Thyroid gland (tissue), 4 donors: ENCODE measurements at regions not wholly inside any gene's neighbourhood (a gene's known extent, or its start where the extent isn't known, plus 50 kb on each side); places are given as distances from the start of the nearest gene placed in this dataset.

Experiments used
- DNase-seq, 2 donors: peaks; one replicate each; pipeline ENCODE4 v3.0.0-alpha.2; 2019
- H3K27ac ChIP-seq, 3 donors: fragments of 200-600 bp; sonication (generic); 1 replicate in 2 of 3; 2 replicates in 1 of 3; pipeline ENCODE4 v1.5.1; 2016 to 2019; ENCODE audit warnings: mild to moderate bottlenecking in 1 of 3, moderate library complexity in 1 of 3
- H3K27me3 ChIP-seq: fragments of 200-600 bp; sonication (generic); one replicate; pipeline ENCODE4 v1.5.1; 2019
- H3K36me3 ChIP-seq, 2 donors: fragments of 200-600 bp; sonication (generic); one replicate each; pipeline ENCODE4 v1.5.1; 2016 to 2019
- H3K4me1 ChIP-seq, 2 donors: fragments of 200-600 bp; sonication (generic); one replicate each; pipeline ENCODE4 v1.5.1; 2017 to 2019
- H3K4me3 ChIP-seq, 3 donors: fragments of 200-600 bp; sonication (generic); replicated peaks in 1 of 3; 1 replicate in 2 of 3; 2 replicates in 1 of 3; pipeline ENCODE4 v1.5.1; 2016; ENCODE audit warnings: mild to moderate bottlenecking in 1 of 3
- H3K9me3 ChIP-seq: fragments of 200-600 bp; sonication (generic); one replicate; pipeline ENCODE4 v1.5.1; 2017
- POLR2A ChIP-seq, 2 donors: fragments of 450-650 bp; IDR thresholded peaks; one replicate each; pipeline ENCODE4 v1.6.1; 2017; ENCODE audit warnings: antibody characterized with exemption in 2 of 2, mild to moderate bottlenecking in 2 of 2, moderate library complexity in 1 of 2
- WGBS, 2 donors: methylation state at CpG; one replicate each; pipeline ENCODE4 v1.1.5; 2017; 5-methylcytosine and 5-hydroxymethylcytosine counted together
- intact Hi-C: fragments of 100-400 bp; cut with DNase I; formaldehyde crosslinking; loops from one replicate; pipeline ENCODE4 v1.15.1; 2023
- TF ChIP-seq, protein P1 (sequence below), 6 experiments: fragments of 200-600 bp in 3 of 6; fragments of 450-650 bp in 3 of 6; sonication (generic) in 3 of 6; IDR thresholded peaks; one replicate each; pipeline ENCODE4 v1.5.1; 2016 to 2019; ENCODE audit warnings: antibody characterized with exemption in 6 of 6, mild to moderate bottlenecking in 2 of 6, inconsistent platforms in 1 of 6, moderate library complexity in 1 of 6

GRCh38 chr9:103281126-103281525 is 286.0 kb downstream of the CYLC2 start:
- H3K36me3 ChIP-seq = no peaks in the 10 kb centered on the region
- H3K9me3 ChIP-seq = no peaks in the 10 kb centered on the region
- H3K27me3 ChIP-seq = no peaks in the 10 kb centered on the region
- intact Hi-C loops = no loop called here
- H3K4me1 ChIP-seq = no peaks in the 10 kb centered on the region
- 79% methylated on average over 2 of the region's 2 CpGs for WGBS, 2 donors
- TF ChIP-seq, protein P1, sequence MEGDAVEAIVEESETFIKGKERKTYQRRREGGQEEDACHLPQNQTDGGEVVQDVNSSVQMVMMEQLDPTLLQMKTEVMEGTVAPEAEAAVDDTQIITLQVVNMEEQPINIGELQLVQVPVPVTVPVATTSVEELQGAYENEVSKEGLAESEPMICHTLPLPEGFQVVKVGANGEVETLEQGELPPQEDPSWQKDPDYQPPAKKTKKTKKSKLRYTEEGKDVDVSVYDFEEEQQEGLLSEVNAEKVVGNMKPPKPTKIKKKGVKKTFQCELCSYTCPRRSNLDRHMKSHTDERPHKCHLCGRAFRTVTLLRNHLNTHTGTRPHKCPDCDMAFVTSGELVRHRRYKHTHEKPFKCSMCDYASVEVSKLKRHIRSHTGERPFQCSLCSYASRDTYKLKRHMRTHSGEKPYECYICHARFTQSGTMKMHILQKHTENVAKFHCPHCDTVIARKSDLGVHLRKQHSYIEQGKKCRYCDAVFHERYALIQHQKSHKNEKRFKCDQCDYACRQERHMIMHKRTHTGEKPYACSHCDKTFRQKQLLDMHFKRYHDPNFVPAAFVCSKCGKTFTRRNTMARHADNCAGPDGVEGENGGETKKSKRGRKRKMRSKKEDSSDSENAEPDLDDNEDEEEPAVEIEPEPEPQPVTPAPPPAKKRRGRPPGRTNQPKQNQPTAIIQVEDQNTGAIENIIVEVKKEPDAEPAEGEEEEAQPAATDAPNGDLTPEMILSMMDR (IDR thresholded peaks at IDR 0.05) = no peak
- TF ChIP-seq POLR2A (IDR thresholded peaks at IDR 0.05) = no peak
- DNase-seq = no peak
- H3K4me3 ChIP-seq = no peak overlapping the region
- H3K27ac ChIP-seq = no peak overlapping the region

- no peaks in the 10 kb centered on the region for H3K27me3 ChIP-seq
- no peaks in the 10 kb centered on the region for H3K36me3 ChIP-seq
- no peak for DNase-seq
- no peak for TF ChIP-seq POLR2A (IDR thresholded peaks at IDR 0.05)
- TF ChIP-seq, protein P1 (IDR thresholded peaks at IDR 0.05) = no peak
- H3K4me1 ChIP-seq = no peaks in the 10 kb centered on the region
- no peak overlapping the region for H3K27ac ChIP-seq
- no peaks in the 10 kb centered on the region for H3K9me3 ChIP-seq
- intact Hi-C loops = no loop called here
- H3K4me3 ChIP-seq = no peak overlapping the region
- WGBS, 2 donors = 87 to 93% methylated on average over 6 of the region's 6 CpGs
These were observed 292.2 kb downstream of the CYLC2 start for GRCh38 chr9:103287361-103287760.

DNA sequence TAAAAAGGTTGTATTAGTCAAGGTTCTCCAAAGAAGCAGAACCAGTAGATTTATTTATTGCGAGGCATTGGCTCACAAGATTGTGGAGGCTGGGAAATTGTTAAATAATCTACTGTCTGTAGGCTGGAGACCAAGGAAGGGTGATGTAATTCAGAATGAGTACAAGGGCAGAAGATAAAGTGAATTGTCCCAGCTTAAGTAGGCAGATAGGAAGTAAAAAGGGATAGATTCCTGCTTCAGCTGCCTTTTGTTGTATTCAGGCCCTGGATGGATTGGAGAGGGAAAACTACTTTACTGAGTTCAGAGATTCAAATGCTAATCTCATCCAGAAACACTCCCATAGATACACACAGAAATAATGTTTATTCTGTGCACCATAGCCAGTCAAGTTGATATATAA is 301.1 kb downstream of the CYLC2 start:
- no peaks in the 10 kb centered on the region for H3K9me3 ChIP-seq
- 91 to 98% methylated on average over 1 of the region's 1 CpG for WGBS, 2 donors
- intact Hi-C loops = no loop called here
- no peak for DNase-seq
- H3K27ac ChIP-seq = no peak overlapping the region
- H3K36me3 ChIP-seq = no peaks in the 10 kb centered on the region
- H3K4me1 ChIP-seq = no peaks in the 10 kb centered on the region
- no peak overlapping the region for H3K4me3 ChIP-seq
- TF ChIP-seq, protein P1 (IDR thresholded peaks at IDR 0.05) = no peak
- TF ChIP-seq POLR2A (IDR thresholded peaks at IDR 0.05) = no peak
- H3K27me3 ChIP-seq = no peaks in the 10 kb centered on the region

DNA sequence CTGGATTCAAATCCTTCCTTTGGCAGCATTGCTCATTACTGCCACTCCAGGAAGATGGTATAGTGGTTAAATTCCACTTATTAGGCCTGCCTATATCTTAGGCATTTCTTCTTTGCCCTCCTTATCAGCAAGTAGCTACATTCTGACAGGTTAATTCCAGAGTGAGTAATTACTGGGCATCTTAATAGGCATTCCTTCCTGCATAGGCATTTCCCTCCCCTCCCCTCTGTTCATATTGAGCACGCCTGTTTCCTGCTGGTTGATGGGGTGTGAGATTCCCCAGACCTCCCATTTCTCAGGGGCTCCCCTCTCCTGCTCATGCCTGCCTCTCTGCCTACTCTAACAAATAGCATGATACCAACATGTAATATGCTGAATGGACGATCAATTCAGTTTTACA is 305.9 kb downstream of the CYLC2 start:
- TF ChIP-seq, protein P1 (IDR thresholded peaks at IDR 0.05) = no peak
- TF ChIP-seq POLR2A (IDR thresholded peaks at IDR 0.05) = no peak

DNA sequence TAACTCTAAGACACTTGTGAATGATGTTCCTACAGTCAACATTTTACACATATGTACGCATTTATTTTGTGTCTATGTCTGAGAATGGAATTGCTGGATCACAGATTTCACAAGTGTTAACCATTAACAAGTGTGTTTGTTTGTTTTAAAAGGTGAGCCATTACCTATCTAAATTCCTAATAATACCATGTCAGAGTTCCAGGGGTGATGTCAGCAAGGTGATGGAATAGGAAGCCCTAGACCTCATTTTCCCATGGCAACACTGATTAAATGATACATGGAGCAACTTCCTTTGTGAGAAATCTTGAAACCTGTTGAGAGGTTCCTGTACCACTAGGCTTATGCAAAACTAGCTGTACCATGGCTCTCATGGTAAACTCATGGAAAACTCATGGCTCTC is 309.7 kb downstream of the CYLC2 start:
- no peak for DNase-seq
- Histone ChIP-seq H3K4me1 (no peaks in the 10 kb centered on the region), H3K4me3 (no peak overlapping the region), H3K27me3 (no peaks in the 10 kb centered on the region), H3K27ac (no peak overlapping the region), H3K36me3 (no peaks in the 10 kb centered on the region), H3K9me3 (no peaks in the 10 kb centered on the region)
- 89 to 94% methylated on average over 1 of the region's 1 CpG for WGBS, 2 donors
- intact Hi-C loops = no loop called here
- TF ChIP-seq, protein P1 (IDR thresholded peaks at IDR 0.05) = no peak
- no peak for TF ChIP-seq POLR2A (IDR thresholded peaks at IDR 0.05)

More for the DNA sequence above, 305.9 kb downstream of the CYLC2 start:
- DNase-seq = no peak
- Histone ChIP-seq H3K36me3 (no peaks in the 10 kb centered on the region), H3K27ac (no peak overlapping the region), H3K27me3 (no peaks in the 10 kb centered on the region), H3K9me3 (no peaks in the 10 kb centered on the region), H3K4me3 (no peak overlapping the region), H3K4me1 (no peaks in the 10 kb centered on the region)
- intact Hi-C loops = no loop called here
- 72 to 78% methylated on average over 2 of the region's 2 CpGs for WGBS, 2 donors
